GM12875 (cell line): ENCODE measurements at regions not wholly inside any gene's neighbourhood (a gene's known extent, or its start where the extent isn't known, plus 50 kb on each side); places are given as distances from the start of the nearest gene placed in this dataset.

ENCODE experiments used
- H3K4me3 ChIP-seq: one replicate; pipeline ENCODE4 v1.5.1; 2011; ENCODE audit warnings: low read depth, low read length, control low read depth
- TF ChIP-seq, protein P1 (sequence below): IDR thresholded peaks from 2 replicates; pipeline ENCODE4 v1.5.1; 2011; ENCODE audit warnings: low read depth, mild to moderate bottlenecking, control low read depth, inconsistent platforms, low read length, moderate library complexity, borderline replicate concordance; ENCODE audit not compliant: insufficient read depth

DNA sequence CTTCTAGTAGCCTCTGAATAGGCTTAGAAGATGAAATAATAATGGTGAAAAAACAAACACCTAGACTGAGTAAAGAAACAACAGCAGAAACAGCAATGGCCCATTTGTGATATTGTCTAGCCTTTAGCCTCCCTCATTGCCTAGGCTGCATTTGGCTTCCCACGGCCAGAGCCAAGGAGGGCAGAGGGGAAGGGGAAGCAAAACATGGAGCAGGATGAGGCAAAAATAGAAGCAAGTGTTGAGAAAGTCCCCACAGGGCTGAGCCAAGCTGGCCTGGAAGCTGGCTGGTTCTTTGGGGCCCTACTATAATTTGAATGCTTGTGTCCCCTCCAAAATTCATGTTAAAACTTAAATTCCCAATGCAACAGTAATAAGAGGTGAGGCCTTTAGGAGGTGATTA lies 60.2 kb upstream of the KSR1 start:
- H3K4me3 ChIP-seq = no peak overlapping the region
- TF ChIP-seq, protein P1, sequence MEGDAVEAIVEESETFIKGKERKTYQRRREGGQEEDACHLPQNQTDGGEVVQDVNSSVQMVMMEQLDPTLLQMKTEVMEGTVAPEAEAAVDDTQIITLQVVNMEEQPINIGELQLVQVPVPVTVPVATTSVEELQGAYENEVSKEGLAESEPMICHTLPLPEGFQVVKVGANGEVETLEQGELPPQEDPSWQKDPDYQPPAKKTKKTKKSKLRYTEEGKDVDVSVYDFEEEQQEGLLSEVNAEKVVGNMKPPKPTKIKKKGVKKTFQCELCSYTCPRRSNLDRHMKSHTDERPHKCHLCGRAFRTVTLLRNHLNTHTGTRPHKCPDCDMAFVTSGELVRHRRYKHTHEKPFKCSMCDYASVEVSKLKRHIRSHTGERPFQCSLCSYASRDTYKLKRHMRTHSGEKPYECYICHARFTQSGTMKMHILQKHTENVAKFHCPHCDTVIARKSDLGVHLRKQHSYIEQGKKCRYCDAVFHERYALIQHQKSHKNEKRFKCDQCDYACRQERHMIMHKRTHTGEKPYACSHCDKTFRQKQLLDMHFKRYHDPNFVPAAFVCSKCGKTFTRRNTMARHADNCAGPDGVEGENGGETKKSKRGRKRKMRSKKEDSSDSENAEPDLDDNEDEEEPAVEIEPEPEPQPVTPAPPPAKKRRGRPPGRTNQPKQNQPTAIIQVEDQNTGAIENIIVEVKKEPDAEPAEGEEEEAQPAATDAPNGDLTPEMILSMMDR = no peak

DNA sequence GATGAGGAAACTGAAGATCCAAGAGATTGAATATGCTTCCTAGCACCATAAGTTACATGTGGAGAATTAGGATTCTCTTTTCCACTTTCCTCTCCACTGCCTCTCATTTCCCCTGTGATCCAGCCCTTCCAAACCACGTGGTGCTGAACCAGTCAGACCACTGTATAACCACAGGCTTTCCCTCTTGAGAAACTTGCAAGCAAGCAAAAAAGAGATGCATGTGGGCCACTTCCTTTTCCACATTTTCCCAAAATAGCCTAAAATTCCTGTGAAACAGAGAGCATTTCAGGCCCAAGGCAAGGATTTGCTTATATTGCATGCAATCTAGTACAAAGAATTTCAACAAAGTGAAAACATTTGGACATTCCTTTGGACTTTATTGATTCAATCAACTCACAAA lies 59.3 kb upstream of the KSR1 start:
- H3K4me3 ChIP-seq = no peak overlapping the region
- TF ChIP-seq, protein P1 = no peak

DNA sequence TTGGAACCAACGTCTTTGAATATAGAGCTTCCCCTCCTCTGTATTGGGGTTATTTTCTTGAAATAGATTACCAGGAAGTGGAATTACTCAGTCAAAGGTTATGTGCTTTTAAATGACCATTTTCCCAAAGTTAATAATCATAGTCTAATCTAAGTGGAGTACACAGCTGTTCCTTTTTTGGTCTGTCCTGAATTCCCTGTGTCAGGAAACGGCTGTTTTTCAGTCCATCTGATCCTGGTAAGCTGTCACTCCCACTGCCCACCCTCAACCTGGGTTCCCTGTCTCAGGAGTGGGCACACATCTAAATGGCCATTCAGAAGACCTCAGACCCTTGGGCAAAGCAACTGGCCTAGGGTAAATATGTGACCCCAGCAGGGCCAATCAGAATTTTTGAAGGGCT lies 57.6 kb upstream of the KSR1 start:
- no peak overlapping the region for H3K4me3 ChIP-seq
- TF ChIP-seq, protein P1 = no peak

DNA sequence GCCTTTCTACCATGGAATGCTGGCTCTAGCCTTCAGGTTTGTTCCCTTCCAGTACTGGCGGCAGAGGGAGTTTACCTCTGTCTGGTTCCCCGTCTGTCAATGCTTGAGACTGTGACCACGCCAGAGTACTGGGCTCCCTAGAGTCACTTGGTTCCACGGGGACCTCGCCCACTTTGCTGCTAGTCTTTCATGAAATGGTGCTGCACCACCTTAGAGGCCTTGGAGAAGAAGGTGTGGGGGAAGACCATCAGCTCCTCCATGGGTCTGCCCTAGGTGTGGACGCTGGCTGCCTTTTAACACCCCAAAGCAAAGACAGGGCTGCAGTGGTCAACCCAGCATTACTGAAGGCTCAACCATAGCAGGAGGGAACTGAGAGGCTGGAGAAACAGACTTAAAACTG lies 55.3 kb upstream of the KSR1 start:
- TF ChIP-seq, protein P1 = no peak
- H3K4me3 ChIP-seq = no peak overlapping the region

DNA sequence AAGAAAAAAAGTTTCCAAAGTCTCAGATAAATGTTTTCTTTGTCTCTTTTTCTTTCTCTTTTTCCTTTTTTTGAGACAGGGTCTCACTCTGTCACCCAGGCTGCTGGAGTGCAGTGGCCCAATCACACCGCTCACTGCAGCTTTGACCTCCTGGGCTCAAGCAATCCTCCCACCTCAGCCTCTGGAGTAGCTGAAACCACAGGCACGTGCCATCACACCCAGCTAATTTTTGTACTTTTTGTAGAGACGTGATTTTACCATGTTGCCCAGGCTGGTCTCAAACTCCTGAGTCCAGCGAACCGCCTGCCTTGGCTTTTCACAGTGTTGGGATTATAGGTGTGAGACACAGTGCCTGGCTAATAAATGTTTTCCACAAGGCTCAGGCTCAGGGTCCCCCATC lies 53.3 kb upstream of the KSR1 start:
- no peak overlapping the region for H3K4me3 ChIP-seq
- TF ChIP-seq, protein P1 = no peak

DNA sequence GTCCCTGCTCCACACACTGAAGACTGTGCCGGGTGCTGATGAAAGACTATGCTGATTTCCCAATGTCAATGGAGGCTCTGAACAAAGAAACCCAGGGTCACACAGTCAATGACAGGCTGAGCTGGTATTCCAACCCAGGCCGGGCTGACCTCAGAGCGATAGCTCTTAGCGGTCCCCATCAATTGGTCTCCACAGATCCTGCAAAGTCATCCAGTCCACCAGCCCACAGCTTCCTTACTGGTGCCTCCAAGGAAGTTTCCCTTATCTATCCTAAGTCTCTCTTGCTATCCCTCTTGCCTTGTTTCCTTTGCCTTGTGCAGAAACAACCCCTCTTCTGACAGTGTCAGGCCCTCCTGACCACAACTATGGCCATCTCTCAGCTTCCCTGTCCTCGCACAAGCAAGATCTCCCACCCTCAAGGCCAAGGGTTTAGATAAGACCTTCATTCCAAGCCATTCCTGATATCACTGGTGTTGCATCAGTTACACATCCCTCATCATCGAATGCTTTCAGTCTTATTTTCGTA lies 52.7 kb upstream of the KSR1 start:
- TF ChIP-seq, protein P1 = no peak
- no peak overlapping the region for H3K4me3 ChIP-seq

DNA sequence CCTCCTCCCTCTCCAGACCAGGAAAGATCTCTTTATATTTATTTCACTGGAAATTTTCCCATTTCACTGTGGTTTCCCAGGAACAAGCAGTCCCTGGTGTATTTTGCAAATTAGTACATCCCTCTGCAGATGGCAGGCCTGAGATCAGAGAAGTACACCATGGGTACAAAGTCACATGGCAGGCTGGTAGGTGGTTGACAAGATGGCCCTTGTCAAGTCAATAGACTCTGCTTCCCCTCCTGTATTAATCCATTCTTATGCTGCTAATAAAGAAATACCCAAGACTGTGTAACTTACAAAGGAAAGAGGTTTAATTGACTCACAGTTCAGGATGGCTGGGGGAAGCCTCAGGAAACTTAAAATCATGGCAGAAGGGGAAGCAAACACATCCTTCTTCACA lies 51.6 kb upstream of the KSR1 start:
- TF ChIP-seq, protein P1 = no peak
- H3K4me3 ChIP-seq = no peak overlapping the region
